Neural crest cell (in vitro differentiated cells): ENCODE measurements at regions not wholly inside any gene's neighbourhood (a gene's known extent, or its start where the extent isn't known, plus 50 kb on each side); places are given as distances from the start of the nearest gene placed in this dataset.
A peak's percentile ranks its signal among the peaks of the same experiment; 100 is the strongest.

Experiments
- DNase-seq: peaks from one replicate; pipeline ENCODE4 v3.0.0; 2021; ENCODE audit warnings: low read depth, mixed read lengths, low spot score
- H3K27ac Mint-ChIP-seq: one replicate; pipeline ENCODE4 v1.8.0; 2021; ENCODE audit warnings: mild to moderate bottlenecking, mixed read lengths; ENCODE audit not compliant: unreplicated experiment
- H3K27me3 Mint-ChIP-seq: 2 replicates; pipeline ENCODE4 v1.8.0; 2021; ENCODE audit warnings: low read depth, mild to moderate bottlenecking, mixed read lengths
- H3K36me3 Mint-ChIP-seq: 2 replicates; pipeline ENCODE4 v1.8.0; 2021; ENCODE audit warnings: low read depth, mild to moderate bottlenecking, mixed read lengths
- H3K4me1 Mint-ChIP-seq: 2 replicates; pipeline ENCODE4 v1.8.0; 2021; ENCODE audit warnings: mixed read lengths
- H3K4me3 Mint-ChIP-seq: one replicate; pipeline ENCODE4 v1.8.0; 2021; ENCODE audit warnings: mild to moderate bottlenecking, mixed read lengths
- H3K9me3 Mint-ChIP-seq: 2 replicates; pipeline ENCODE4 v1.8.0; 2021; ENCODE audit warnings: mixed read lengths
- CTCF ChIP-seq: fragments of 200-600 bp; sonication (generic); conservative IDR thresholded peaks from 2 replicates; pipeline ENCODE4 v1.5.0; 2021; ENCODE audit warnings: antibody characterized with exemption, mild to moderate bottlenecking

- Mint-ChIP-seq H3K9me3 (no peaks in the 10 kb centered on the region), H3K4me1 (peaks cover 15% of the 10 kb centered on the region), H3K36me3 (no peaks in the 10 kb centered on the region), H3K4me3 (no peak overlapping the region), H3K27ac (no peak overlapping the region), H3K27me3 (no peaks in the 10 kb centered on the region)
- no peak for DNase-seq
- TF ChIP-seq CTCF: no peak
Observed at GRCh38 chr3:177618873-177619733, 421.8 kb upstream of the TBL1XR1 start.

GRCh38 chr3:177620073-177620472 lies 422.8 kb upstream of the TBL1XR1 start:
- H3K4me1 Mint-ChIP-seq: peaks cover 16% of the 10 kb centered on the region
- no peaks in the 10 kb centered on the region for H3K27me3 Mint-ChIP-seq
- no peak overlapping the region for H3K27ac Mint-ChIP-seq
- DNase-seq: no peak
- no peaks in the 10 kb centered on the region for H3K9me3 Mint-ChIP-seq
- H3K4me3 Mint-ChIP-seq: no peak overlapping the region
- TF ChIP-seq CTCF: no peak
- no peaks in the 10 kb centered on the region for H3K36me3 Mint-ChIP-seq

- no peak for DNase-seq
- H3K27me3 Mint-ChIP-seq: no peaks in the 10 kb centered on the region
- no peak overlapping the region for H3K27ac Mint-ChIP-seq
- H3K36me3 Mint-ChIP-seq: no peaks in the 10 kb centered on the region
- TF ChIP-seq CTCF: no peak
- no peaks in the 10 kb centered on the region for H3K9me3 Mint-ChIP-seq
- H3K4me3 Mint-ChIP-seq: no peak overlapping the region
- H3K4me1 Mint-ChIP-seq: peaks cover 17% of the 10 kb centered on the region
Observed at GRCh38 chr3:177622520-177622919, 425.2 kb upstream of the TBL1XR1 start.

- TF ChIP-seq CTCF: no peak
- Mint-ChIP-seq H3K36me3 (peaks cover 2% of the 10 kb centered on the region), H3K27ac (no peak overlapping the region), H3K4me1 (peaks cover 17% of the 10 kb centered on the region), H3K9me3 (no peaks in the 10 kb centered on the region), H3K4me3 (no peak overlapping the region), H3K27me3 (no peaks in the 10 kb centered on the region)
- no peak for DNase-seq
Observed at GRCh38 chr3:177622982-177623617, 425.8 kb upstream of the TBL1XR1 start.

GRCh38 chr3:177624528-177625495 lies 427.5 kb upstream of the TBL1XR1 start:
- no peak for TF ChIP-seq CTCF
- Mint-ChIP-seq H3K4me3 (no peak overlapping the region), H3K27ac (peak overlapping the region; percentile 16), H3K27me3 (no peaks in the 10 kb centered on the region), H3K4me1 (peaks cover 21% of the 10 kb centered on the region), H3K36me3 (peaks cover 5% of the 10 kb centered on the region), H3K9me3 (no peaks in the 10 kb centered on the region)
- no peak for DNase-seq
